Left kidney (tissue), 1 donor: ENCODE measurements at regions not wholly inside any gene's neighbourhood (a gene's known extent, or its start where the extent isn't known, plus 50 kb on each side); places are given as distances from the start of the nearest gene placed in this dataset.

Experiments used
- DNase-seq: peaks from one replicate; pipeline ENCODE4 v3.0.0-alpha.2; 2013

GRCh38 chr18:24627644-24628315, 167.3 kb downstream of the HRH4 start:
- DNase-seq: no peak

GRCh38 chr18:24628326-24628725, 167.9 kb downstream of the HRH4 start:
- no peak for DNase-seq

GRCh38 chr18:24629921-24630320, 169.5 kb downstream of the HRH4 start:
- DNase-seq: peak; percentile 24

- DNase-seq: peak; percentile 10
These were observed 170.0 kb downstream of the HRH4 start for GRCh38 chr18:24630346-24630880.

- DNase-seq: no peak
These were observed 171.0 kb downstream of the HRH4 start for GRCh38 chr18:24631243-24632025.

GRCh38 chr18:24632158-24632988, 171.9 kb downstream of the HRH4 start:
- DNase-seq: no peak

GRCh38 chr18:24633121-24633520, 172.7 kb downstream of the HRH4 start:
- DNase-seq: no peak

- DNase-seq: no peak
These were observed 189.1 kb downstream of the HRH4 start for GRCh38 chr18:24649571-24649970.

GRCh38 chr18:24651434-24651833, 191.0 kb downstream of the HRH4 start:
- DNase-seq: no peak

GRCh38 chr18:24656050-24656449, 195.6 kb downstream of the HRH4 start:
- DNase-seq: no peak

GRCh38 chr18:24656551-24657443, 196.4 kb downstream of the HRH4 start:
- DNase-seq: peak; percentile 86

GRCh38 chr18:24657444-24657842, 197.0 kb downstream of the HRH4 start:
- DNase-seq: no peak

- DNase-seq: no peak
These were observed 197.9 kb downstream of the HRH4 start for GRCh38 chr18:24658302-24658701.

- no peak for DNase-seq
These were observed 199.6 kb downstream of the HRH4 start for GRCh38 chr18:24659827-24660720.

GRCh38 chr18:24660956-24661355, 200.5 kb downstream of the HRH4 start:
- no peak for DNase-seq

GRCh38 chr18:24662412-24662821, 202.0 kb downstream of the HRH4 start:
- no peak for DNase-seq

- no peak for DNase-seq
These were observed 202.6 kb downstream of the HRH4 start for GRCh38 chr18:24663026-24663425.

GRCh38 chr18:24669015-24669414, 208.6 kb downstream of the HRH4 start:
- DNase-seq: no peak

- no peak for DNase-seq
These were observed 209.1 kb downstream of the HRH4 start for GRCh38 chr18:24669502-24669901.
